MM.1S (cell line): ENCODE measurements at regions not wholly inside any gene's neighbourhood (a gene's known extent, or its start where the extent isn't known, plus 50 kb on each side); places are given as distances from the start of the nearest gene placed in this dataset.

ENCODE experiments used
- CTCF ChIP-seq: fragments of 300-600 bp; sonication (generic); IDR thresholded peaks from 2 replicates; pipeline ENCODE4 v1.5.1; 2016; ENCODE audit warnings: antibody characterized with exemption, low read length, mixed read lengths
- EZH2 ChIP-seq: fragments of 300-600 bp; sonication (generic); optimal IDR thresholded peaks from 2 replicates; pipeline ENCODE3; 2017; ENCODE audit warnings: low read depth, mild to moderate bottlenecking, antibody characterized with exemption, low read length, mixed read lengths
- EZH2phosphoT487 ChIP-seq: fragments of 300-600 bp; sonication (generic); IDR thresholded peaks from 2 replicates; pipeline ENCODE4 v1.6.1; 2018; ENCODE audit warnings: antibody characterized with exemption, low read length

- TF ChIP-seq EZH2phosphoT487 (no peak), CTCF (no peak), EZH2 (no peak)
Observed at GRCh38 chr4:23962462-23962861, 72.6 kb upstream of the PPARGC1A start.
